ENCODE measurements at regions not wholly inside any gene's neighbourhood (a gene's known extent, or its start where the extent isn't known, plus 50 kb on each side); places are given as distances from the start of the nearest gene placed in this dataset.

DNA sequence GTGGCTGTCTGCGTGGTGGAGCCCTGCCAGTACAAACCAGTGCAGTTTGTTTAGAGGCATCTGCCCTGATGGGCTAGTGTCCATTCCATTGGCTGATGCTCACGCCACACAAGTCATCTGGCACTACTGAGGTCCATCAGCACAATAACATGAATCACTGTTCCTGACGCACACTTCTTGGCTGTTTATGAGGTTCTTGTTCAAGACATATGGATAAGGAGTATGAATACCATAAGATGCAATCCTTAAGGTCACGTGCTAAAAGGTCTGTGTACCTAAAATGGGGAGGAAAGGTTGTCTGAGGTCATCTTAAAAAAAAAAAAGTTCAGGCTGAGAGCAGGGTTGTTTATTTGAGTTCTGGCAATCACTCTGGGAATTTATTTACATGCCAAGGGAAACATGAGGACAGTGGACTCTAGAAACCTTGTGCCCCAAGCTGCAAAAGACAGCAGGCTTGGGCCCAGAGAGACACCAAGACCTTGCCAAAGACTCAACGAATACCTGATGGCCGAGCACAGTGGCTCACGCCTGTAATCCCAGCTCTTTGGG is 54.1 kb upstream of the SHLD1 start:
- no peak overlapping the region for H3K4me3 ChIP-seq (ENCODE audit: extremely low read depth in 1 of 4, insufficient read depth in 2 of 4, low read depth in 3 of 4, low read length in 4 of 4)
- DNase-seq (ENCODE audit: low read depth in 1 of 2, low spot score in 2 of 2) (no peak), FAIRE-seq (no peak)
- H2BK120ac ChIP-seq (replicated peaks; ENCODE audit: low read depth, low read length): no peak overlapping the region
- WGBS, 2 experiments (ENCODE audit: extremely low coverage in 1 of 2, insufficient coverage in 1 of 2, insufficient read length in 1 of 2, insufficient replicate concordance in 2 of 2, low coverage in 1 of 2, low lambda C conversion rate in 2 of 2, missing lambda C conversion rate in 1 of 2): 91% methylated on average over 7 of the region's 7 CpGs; no CpG with 5 or more reads in 1 of the 2 experiments
- no peak overlapping the region for H3K9ac ChIP-seq (replicated peaks in 1 of 4; ENCODE audit: extremely low read depth in 1 of 4, low read depth in 3 of 4, low read length in 3 of 4)
- H4K91ac ChIP-seq (replicated peaks; ENCODE audit: insufficient read length, low read length): no peak overlapping the region
- H3K27ac ChIP-seq (ENCODE audit: low read depth, low read length): no peak overlapping the region
- no peak overlapping the region for H3K23ac ChIP-seq (ENCODE audit: insufficient read length)
- H2BK12ac ChIP-seq (ENCODE audit: low read depth, low read length): no peak overlapping the region
- H2BK20ac ChIP-seq (ENCODE audit: low read length): no peak overlapping the region
- no peak overlapping the region for H3K14ac ChIP-seq (ENCODE audit: insufficient read length)
- no peak overlapping the region for H2BK15ac ChIP-seq (ENCODE audit: low read length)
- no peaks in the 10 kb centered on the region for H3K79me2 ChIP-seq (ENCODE audit: control insufficient read depth in 1 of 2, insufficient read depth in 2 of 2, low read length in 2 of 2)
- H3K23me2 ChIP-seq (ENCODE audit: low read depth, low read length): no peaks in the 10 kb centered on the region
- no peak overlapping the region for H4K5ac ChIP-seq (ENCODE audit: insufficient read length, low read depth, low read length)
- no peaks in the 10 kb centered on the region for H3K36me3 ChIP-seq (ENCODE audit: control insufficient read depth in 2 of 4, insufficient read depth in 4 of 4, low read length in 3 of 4)
- H3K4me2 ChIP-seq (ENCODE audit: insufficient read depth in 1 of 2, low read depth in 2 of 2, low read length in 2 of 2): no peak overlapping the region
- no peak overlapping the region for H2AK5ac ChIP-seq (ENCODE audit: low read depth, low read length)
- H3K4me1 ChIP-seq (replicated peaks in 1 of 4; ENCODE audit: control insufficient read depth in 3 of 4, insufficient read depth in 4 of 4, low read length in 3 of 4): no peaks in the 10 kb centered on the region
- no peak overlapping the region for H4K8ac ChIP-seq (ENCODE audit: extremely low read depth, insufficient read depth, low read length)
- no peak overlapping the region for H3K56ac ChIP-seq (replicated peaks; ENCODE audit: insufficient read length, low read depth, low read length)
- H3K18ac ChIP-seq (ENCODE audit: extremely low read depth, low read length): no peak overlapping the region
- H3K4ac ChIP-seq (replicated peaks; ENCODE audit: insufficient read length, low read depth, low read length): no peak overlapping the region
- ChIA-PET CTCF (ENCODE audit: partially characterized antibody) (interaction anchor here (1.0 kb wide), 1 partner anchor 121 kb away, joined by 3 read pairs; no protein-coding TSS in a partner anchor), POLR2A (ENCODE audit: partially characterized antibody) (no interaction called here)
- H3K79me1 ChIP-seq (ENCODE audit: low read depth, low read length): no peaks in the 10 kb centered on the region
- no peak overlapping the region for H2BK5ac ChIP-seq (ENCODE audit: low read depth, low read length)
- H4K20me1 ChIP-seq (replicated peaks in 1 of 2; ENCODE audit: control insufficient read depth in 1 of 2, insufficient read depth in 2 of 2, low read length in 2 of 2): no peaks in the 10 kb centered on the region
- H3K9me3 ChIP-seq (ENCODE audit: insufficient read depth in 2 of 2, low read depth in 1 of 2, low read length in 1 of 2): peaks cover 2 to 5% of the 10 kb centered on the region in 2 experiments; a peak in 1 of 4 replicates
- no peak overlapping the region for H2AFZ ChIP-seq (ENCODE audit: low read length)
- no peaks in the 10 kb centered on the region for H3K27me3 ChIP-seq (replicated peaks in 1 of 4; ENCODE audit: control insufficient read depth in 3 of 4, extremely low read depth in 1 of 4, insufficient read depth in 3 of 4, low read length in 3 of 4)
- TF ChIP-seq CBX5 (IDR thresholded peaks at IDR 0.05; ENCODE audit: low read depth, low read length) (no peak), TAF7 (optimal IDR thresholded peaks at IDR 0.05; ENCODE audit: borderline replicate concordance, low read depth, low read length) (no peak), TAF1 (IDR thresholded peaks at IDR 0.05; ENCODE audit: low read depth, low read length) (no peak), CTBP2 (IDR thresholded peaks at IDR 0.05; ENCODE audit: borderline replicate concordance, insufficient read depth, insufficient read length, low read length) (no peak), GTF2F1 (IDR thresholded peaks at IDR 0.05; ENCODE audit: borderline replicate concordance, low read depth, low read length) (no peak), POLR2AphosphoS5 (IDR thresholded peaks at IDR 0.05; ENCODE audit: low read depth, low read length) (no peak)

Data from H1 (cell line).